Mesothelial cell of epicardium (in vitro differentiated cells): ENCODE measurements at regions not wholly inside any gene's neighbourhood (a gene's known extent, or its start where the extent isn't known, plus 50 kb on each side); places are given as distances from the start of the nearest gene placed in this dataset.
A peak's percentile ranks its signal among the peaks of the same experiment; 100 is the strongest.

ENCODE experiments used
- DNase-seq, 2 experiments: peaks; one replicate each; pipeline ENCODE4 v3.0.0; 2021; ENCODE audit warnings: low spot score in 2 of 2; ENCODE audit not compliant: unreplicated experiment in 2 of 2
- H3K27ac Mint-ChIP-seq: 2 replicates; pipeline ENCODE4 v1.8.0; 2021; ENCODE audit warnings: mixed read lengths
- H3K27me3 Mint-ChIP-seq: 2 replicates; pipeline ENCODE4 v1.8.0; 2021; ENCODE audit warnings: low read depth, mixed read lengths
- H3K36me3 Mint-ChIP-seq: 2 replicates; pipeline ENCODE4 v1.8.0; 2021; ENCODE audit warnings: mixed read lengths
- H3K4me1 Mint-ChIP-seq: 2 replicates; pipeline ENCODE4 v1.8.0; 2021; ENCODE audit warnings: mixed read lengths
- H3K4me3 Mint-ChIP-seq: 2 replicates; pipeline ENCODE4 v1.8.0; 2021; ENCODE audit warnings: mild to moderate bottlenecking, moderate library complexity, mixed read lengths
- H3K9me3 Mint-ChIP-seq: 2 replicates; pipeline ENCODE4 v1.8.0; 2021; ENCODE audit warnings: mixed read lengths
- CTCF ChIP-seq: fragments of 200-600 bp; sonication (generic); IDR thresholded peaks from one replicate; pipeline ENCODE4 v1.5.0; 2021; ENCODE audit warnings: antibody characterized with exemption; ENCODE audit not compliant: unreplicated experiment

DNA sequence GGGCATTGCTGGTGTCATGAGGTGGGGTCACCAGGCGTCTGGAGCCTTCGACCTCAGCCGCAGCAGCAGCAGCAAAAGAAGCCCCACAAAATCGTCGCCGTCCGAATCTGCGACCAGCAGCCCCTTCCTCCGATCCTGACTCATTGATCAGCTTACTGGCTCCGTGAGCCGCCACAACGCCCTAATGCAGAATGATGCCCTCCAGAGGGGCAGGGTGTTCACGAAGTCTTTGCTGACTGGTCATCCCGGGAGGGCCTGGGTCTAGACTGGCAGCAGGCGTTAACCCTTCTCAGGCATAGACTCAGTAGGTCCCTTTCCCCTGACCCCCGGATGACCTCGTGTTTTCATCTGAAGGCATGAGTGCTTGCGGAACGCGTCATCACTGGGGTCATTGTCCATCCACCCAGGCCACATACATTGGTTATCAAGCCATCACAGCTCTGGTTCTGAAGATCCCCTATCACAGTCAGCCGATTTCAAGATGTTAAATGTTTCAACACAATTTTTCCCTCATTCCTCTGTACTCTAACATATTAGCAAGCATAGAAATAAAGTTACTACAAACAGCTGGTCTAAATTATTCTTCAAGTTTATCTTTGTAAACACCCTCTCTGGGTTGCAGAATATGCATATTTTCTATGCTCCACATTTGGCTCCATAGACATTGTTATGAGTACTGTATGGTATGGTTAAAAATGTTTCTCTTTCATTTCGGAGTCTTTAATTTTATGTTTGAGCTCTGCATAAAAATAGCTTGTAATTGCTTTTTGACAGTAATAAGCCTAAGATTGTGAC lies 83.3 kb upstream of the SALL3 start:
- H3K27me3 Mint-ChIP-seq: peaks cover 11% of the 10 kb centered on the region
- no peak for TF ChIP-seq CTCF
- H3K4me1 Mint-ChIP-seq: no peaks in the 10 kb centered on the region
- H3K9me3 Mint-ChIP-seq: peaks cover 16% of the 10 kb centered on the region
- H3K36me3 Mint-ChIP-seq: no peaks in the 10 kb centered on the region
- H3K4me3 Mint-ChIP-seq: no peak overlapping the region
- DNase-seq: no peak
- H3K27ac Mint-ChIP-seq: no peak overlapping the region

- H3K4me1 Mint-ChIP-seq: no peaks in the 10 kb centered on the region
- peaks cover 24% of the 10 kb centered on the region for H3K27me3 Mint-ChIP-seq
- no peaks in the 10 kb centered on the region for H3K36me3 Mint-ChIP-seq
- H3K4me3 Mint-ChIP-seq: no peak overlapping the region
- H3K27ac Mint-ChIP-seq: no peak overlapping the region
- H3K9me3 Mint-ChIP-seq: peaks cover 11% of the 10 kb centered on the region
- no peak for DNase-seq
- TF ChIP-seq CTCF: no peak
Observed at GRCh38 chr18:78898066-78898465, 81.6 kb upstream of the SALL3 start.

DNA sequence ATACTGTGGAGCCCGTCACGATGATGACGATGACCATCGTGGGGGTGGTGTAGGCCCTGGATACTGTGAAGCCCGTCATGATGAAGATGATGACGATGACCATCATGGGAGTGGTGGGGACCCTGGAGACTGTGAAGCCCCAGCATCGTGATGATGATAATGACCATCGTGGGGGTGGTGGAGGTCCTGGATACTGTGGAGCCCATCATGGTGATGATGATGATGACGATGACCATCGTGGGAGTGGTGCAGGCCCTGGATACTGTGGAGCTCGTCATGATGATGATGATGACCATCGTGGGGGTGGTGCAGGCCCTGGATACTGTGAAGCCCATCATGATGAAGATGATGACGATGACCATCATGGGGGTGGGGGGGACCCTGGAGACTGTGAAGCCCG lies 81.0 kb upstream of the SALL3 start:
- Mint-ChIP-seq H3K4me1 (no peaks in the 10 kb centered on the region), H3K27ac (no peak overlapping the region), H3K4me3 (no peak overlapping the region), H3K9me3 (peaks cover 11% of the 10 kb centered on the region), H3K27me3 (peaks cover 26% of the 10 kb centered on the region), H3K36me3 (no peaks in the 10 kb centered on the region)
- DNase-seq: no peak
- no peak for TF ChIP-seq CTCF

GRCh38 chr18:78899241-78899640 lies 80.4 kb upstream of the SALL3 start:
- Mint-ChIP-seq H3K36me3 (no peaks in the 10 kb centered on the region), H3K4me3 (no peak overlapping the region), H3K4me1 (no peaks in the 10 kb centered on the region), H3K9me3 (peaks cover 11% of the 10 kb centered on the region), H3K27me3 (peaks cover 31% of the 10 kb centered on the region), H3K27ac (no peak overlapping the region)
- no peak for DNase-seq
- TF ChIP-seq CTCF: no peak

- Mint-ChIP-seq H3K9me3 (peaks cover 11% of the 10 kb centered on the region), H3K27ac (no peak overlapping the region), H3K4me1 (no peaks in the 10 kb centered on the region), H3K27me3 (peaks cover 30% of the 10 kb centered on the region), H3K4me3 (no peak overlapping the region), H3K36me3 (no peaks in the 10 kb centered on the region)
- DNase-seq: peak in 1 of 2 experiments; percentile 25
- TF ChIP-seq CTCF: no peak
Observed at GRCh38 chr18:78900938-78901909, 78.4 kb upstream of the SALL3 start.
